Pancreas (tissue), 10 donors: ENCODE measurements at regions not wholly inside any gene's neighbourhood (a gene's known extent, or its start where the extent isn't known, plus 50 kb on each side); places are given as distances from the start of the nearest gene placed in this dataset.

ENCODE experiments used
- ATAC-seq, 4 donors: fragments of 200-7000 bp; cut with Tn5 transposase; one replicate each; pipeline versions ENCODE4 v1.8.0 to v1.9.1; 2020; ENCODE audit warnings: mild to moderate bottlenecking in 4 of 4, moderate library complexity in 4 of 4
- DNase-seq, 6 donors: peaks; one replicate each; pipeline ENCODE4 v3.0.0-alpha.2; 2020
- FAIRE-seq: peaks from 2 replicates; lab custom pipeline; 2012; peaks lifted over from hg19 to GRCh38; lab: Jason Lieb, UNC
- H3K27ac ChIP-seq, 4 donors: fragments of 200-600 bp; sonication (generic); 1 replicate in 3 of 4; 2 replicates in 1 of 4; pipeline versions ENCODE4 v1.5.0 to v1.8.0; 2020
- H3K27me3 ChIP-seq, 4 donors: fragments of 200-600 bp; one replicate each; pipeline ENCODE4 v1.8.0; 2021
- H3K36me3 ChIP-seq, 3 donors: fragments of 200-600 bp; sonication (generic) in 1 of 3; one replicate each; pipeline versions ENCODE4 v1.5.0 to v1.8.0; 2020 to 2021
- H3K4me1 ChIP-seq, 3 donors: fragments of 200-600 bp; one replicate each; pipeline ENCODE4 v1.8.0; 2021
- H3K4me3 ChIP-seq, 4 donors: fragments of 200-600 bp; sonication (generic) in 2 of 4; one replicate each; pipeline versions ENCODE4 v1.5.0 to v1.8.0; 2020 to 2021
- H3K9me3 ChIP-seq, 4 donors: fragments of 200-600 bp; one replicate each; pipeline ENCODE4 v1.8.0; 2021
- WGBS, 2 donors: extraction: QIAGEN DNeasy Blood & Tissue Kit; methylation state at CpG; one replicate each; pipeline ENCODE4 v1.1.7; 2013; 5-methylcytosine and 5-hydroxymethylcytosine counted together
- intact Hi-C, 3 donors: fragments of 100-400 bp; cut with DNase I; formaldehyde crosslinking; loops; one replicate each; pipeline versions ENCODE4 v1.11.1 to v1.14.2; 2022
- TF ChIP-seq, protein P1 (sequence below), 4 donors: fragments of 200-600 bp; sonication (generic) in 3 of 4; IDR thresholded peaks; one replicate each; pipeline versions ENCODE4 v1.5.0 to v1.8.0; 2021; ENCODE audit warnings: antibody characterized with exemption in 4 of 4
- donor health status: healthy with polysubstance abuse.
- donor health status: DM: no; HTN: no; CAD: no; lungs with moderate emphysema.
- donor health status: DM: no; HTN: no; CAD: no.
- donor health status: control.
- donor health status: control.
- donor health status: Bipolar disorder and iron deficiency.
- donor health status: DM: yes; HTN: yes; CAD: no.
- donor health status: DM: no; HTN: no; CAD: no.
- donor health status: DM: no; HTN: no; CAD: no.
- donor health status: DM: yes; HTN: yes; CAD: no.

DNA sequence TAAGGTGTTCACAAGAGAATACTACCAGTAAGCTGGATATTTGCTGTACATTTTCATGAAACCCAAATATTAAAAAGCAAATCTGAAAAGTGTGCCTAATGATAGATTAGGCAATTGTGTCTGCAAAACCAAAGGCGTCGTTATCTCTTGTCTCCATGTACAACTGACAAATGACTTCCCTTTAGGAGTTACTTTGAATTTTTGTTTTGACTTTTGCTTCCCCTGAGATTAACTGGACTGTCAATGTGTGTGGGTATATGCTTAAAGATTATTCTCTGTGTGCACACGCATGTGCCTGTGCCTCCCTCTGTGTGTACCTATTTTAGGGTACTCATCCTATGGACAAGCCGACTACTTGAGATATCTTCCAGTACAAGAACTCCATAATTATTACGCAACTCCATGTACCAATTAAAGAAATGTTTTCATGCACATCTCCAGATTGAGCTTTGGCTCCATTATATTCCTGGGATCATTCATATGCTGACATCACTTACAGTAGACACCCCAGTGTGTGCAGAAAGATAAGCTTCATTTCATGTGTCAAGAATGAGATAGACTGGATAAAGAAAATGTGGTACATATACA lies 431.2 kb upstream of the ADAMTS9 start:
- no peaks in the 10 kb centered on the region for H3K9me3 ChIP-seq
- H3K27ac ChIP-seq, result no peak overlapping the region
- WGBS, 2 donors, result 82 to 88% methylated on average over 5 of the region's 5 CpGs
- intact Hi-C loops, result no loop called here
- FAIRE-seq (no peak), DNase-seq (no peak), ATAC-seq (no peak)
- H3K36me3 ChIP-seq, result no peaks in the 10 kb centered on the region
- no peaks in the 10 kb centered on the region for H3K4me1 ChIP-seq
- no peaks in the 10 kb centered on the region for H3K27me3 ChIP-seq
- TF ChIP-seq, protein P1, sequence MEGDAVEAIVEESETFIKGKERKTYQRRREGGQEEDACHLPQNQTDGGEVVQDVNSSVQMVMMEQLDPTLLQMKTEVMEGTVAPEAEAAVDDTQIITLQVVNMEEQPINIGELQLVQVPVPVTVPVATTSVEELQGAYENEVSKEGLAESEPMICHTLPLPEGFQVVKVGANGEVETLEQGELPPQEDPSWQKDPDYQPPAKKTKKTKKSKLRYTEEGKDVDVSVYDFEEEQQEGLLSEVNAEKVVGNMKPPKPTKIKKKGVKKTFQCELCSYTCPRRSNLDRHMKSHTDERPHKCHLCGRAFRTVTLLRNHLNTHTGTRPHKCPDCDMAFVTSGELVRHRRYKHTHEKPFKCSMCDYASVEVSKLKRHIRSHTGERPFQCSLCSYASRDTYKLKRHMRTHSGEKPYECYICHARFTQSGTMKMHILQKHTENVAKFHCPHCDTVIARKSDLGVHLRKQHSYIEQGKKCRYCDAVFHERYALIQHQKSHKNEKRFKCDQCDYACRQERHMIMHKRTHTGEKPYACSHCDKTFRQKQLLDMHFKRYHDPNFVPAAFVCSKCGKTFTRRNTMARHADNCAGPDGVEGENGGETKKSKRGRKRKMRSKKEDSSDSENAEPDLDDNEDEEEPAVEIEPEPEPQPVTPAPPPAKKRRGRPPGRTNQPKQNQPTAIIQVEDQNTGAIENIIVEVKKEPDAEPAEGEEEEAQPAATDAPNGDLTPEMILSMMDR (IDR thresholded peaks at IDR 0.05), result no peak
- H3K4me3 ChIP-seq, result no peak overlapping the region

DNA sequence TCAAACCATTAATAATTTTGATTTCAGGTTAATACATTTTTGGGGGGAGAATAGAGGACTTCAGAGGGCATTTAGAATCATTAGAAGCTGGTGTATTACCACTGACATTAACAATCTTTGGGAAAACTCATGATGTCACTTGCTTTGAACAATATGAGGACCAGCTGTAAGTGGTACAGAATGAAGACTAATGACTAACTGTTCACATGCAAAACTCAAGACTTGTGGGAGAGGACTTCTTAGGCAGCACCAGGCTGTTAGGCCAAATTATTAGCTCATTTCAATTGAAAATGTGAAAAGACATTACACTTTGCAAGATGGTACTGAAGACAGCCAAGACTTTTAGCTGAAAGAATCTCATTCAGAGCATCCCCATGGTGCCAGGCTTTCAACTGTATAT lies 426.2 kb upstream of the ADAMTS9 start:
- no peaks in the 10 kb centered on the region for H3K36me3 ChIP-seq
- intact Hi-C loops, result no loop called here
- no peaks in the 10 kb centered on the region for H3K4me1 ChIP-seq
- DNase-seq (no peak), FAIRE-seq (peak; percentile 32), ATAC-seq (no peak)
- no peaks in the 10 kb centered on the region for H3K9me3 ChIP-seq
- no peak overlapping the region for H3K4me3 ChIP-seq
- TF ChIP-seq, protein P1 (IDR thresholded peaks at IDR 0.05), result no peak
- H3K27me3 ChIP-seq, result no peaks in the 10 kb centered on the region
- H3K27ac ChIP-seq, result no peak overlapping the region

DNA sequence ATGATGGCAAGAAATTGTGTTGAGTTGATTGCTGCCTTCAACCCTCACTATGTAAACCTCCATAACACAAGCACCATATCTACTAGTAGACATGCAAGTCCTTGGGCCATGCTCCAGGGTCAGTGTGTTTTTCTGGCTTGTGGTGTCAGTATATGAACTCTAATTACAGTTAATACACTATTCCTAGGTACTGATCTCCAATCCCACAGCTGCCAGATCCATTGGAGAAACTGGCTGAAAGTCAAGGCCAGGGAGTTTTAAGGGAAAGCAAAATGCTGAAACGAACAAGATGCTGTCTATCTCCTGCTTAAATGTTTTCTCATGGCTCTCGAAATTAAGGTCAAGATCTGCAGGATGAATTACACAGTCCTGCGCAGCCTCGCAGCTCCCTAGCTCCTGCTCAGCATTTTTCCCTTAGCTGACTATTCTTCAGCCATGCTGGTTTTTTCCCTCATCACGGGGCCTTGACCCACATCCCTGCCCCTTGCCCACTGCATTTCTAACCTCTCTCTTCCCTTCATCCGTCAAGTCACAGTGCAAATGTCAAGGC lies 425.0 kb upstream of the ADAMTS9 start:
- intact Hi-C loops, result no loop called here
- 71 to 73% methylated on average over 6 of the region's 6 CpGs for WGBS, 2 donors
- no peaks in the 10 kb centered on the region for H3K9me3 ChIP-seq
- TF ChIP-seq, protein P1 (IDR thresholded peaks at IDR 0.05), result no peak
- no peaks in the 10 kb centered on the region for H3K36me3 ChIP-seq
- no peak for DNase-seq
- no peak overlapping the region for H3K4me3 ChIP-seq
- H3K27ac ChIP-seq, result no peak overlapping the region
- no peak for ATAC-seq
- FAIRE-seq, result no peak
- H3K4me1 ChIP-seq, result no peaks in the 10 kb centered on the region
- no peaks in the 10 kb centered on the region for H3K27me3 ChIP-seq

DNA sequence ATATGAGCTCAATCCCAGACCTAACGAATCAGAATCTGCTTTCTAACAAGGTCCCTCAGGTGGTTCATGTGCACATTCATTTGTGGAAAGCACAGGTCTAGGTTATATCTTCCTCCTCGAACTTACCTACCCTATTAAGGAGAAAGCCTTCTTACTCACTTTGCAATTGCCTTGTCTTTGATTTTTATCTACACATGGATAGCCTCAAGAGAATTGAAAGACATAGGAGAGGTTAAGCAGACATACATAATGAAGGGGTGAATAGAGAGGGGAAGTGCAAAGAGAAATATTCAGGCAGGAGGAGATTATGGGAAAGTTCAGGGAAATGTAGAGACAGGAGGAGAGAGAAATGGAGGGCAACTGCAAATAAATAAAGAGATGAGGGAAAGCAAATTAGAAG lies 422.9 kb upstream of the ADAMTS9 start:
- Histone ChIP-seq H3K27me3 (no peaks in the 10 kb centered on the region), H3K4me1 (no peaks in the 10 kb centered on the region), H3K27ac (no peak overlapping the region), H3K4me3 (no peak overlapping the region), H3K36me3 (no peaks in the 10 kb centered on the region), H3K9me3 (no peaks in the 10 kb centered on the region)
- DNase-seq, result no peak
- no peak for FAIRE-seq
- no peak for ATAC-seq
- intact Hi-C loops, result no loop called here
- TF ChIP-seq, protein P1 (IDR thresholded peaks at IDR 0.05), result no peak
- WGBS, 2 donors, result 76 to 86% methylated on average over 2 of the region's 2 CpGs

DNA sequence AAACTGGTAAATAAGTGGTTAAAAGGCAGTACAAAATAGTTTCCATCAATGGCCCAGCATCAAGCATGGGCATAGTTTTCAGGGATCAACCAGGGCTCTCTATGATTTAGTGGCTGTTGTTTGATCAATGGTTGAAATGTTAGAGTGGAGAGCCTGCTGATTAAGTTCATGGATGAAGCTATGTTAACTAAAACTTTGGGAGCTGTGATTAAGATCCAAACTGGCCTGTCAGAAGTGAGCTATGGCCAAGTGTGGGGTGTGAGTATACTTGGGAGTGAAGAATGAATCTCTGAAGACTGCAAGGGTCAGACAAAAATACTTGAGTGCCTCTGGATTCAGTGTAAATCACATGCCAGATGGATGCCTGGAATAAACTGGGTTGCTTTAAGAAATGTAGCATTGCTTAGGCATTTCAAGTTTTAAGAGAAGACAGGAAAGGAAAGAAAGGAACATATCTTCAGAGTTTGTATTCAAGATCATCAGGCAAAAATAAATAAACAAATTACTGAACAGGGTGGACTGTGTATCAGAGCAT lies 422.2 kb upstream of the ADAMTS9 start:
- H3K9me3 ChIP-seq, result no peaks in the 10 kb centered on the region
- ATAC-seq, result no peak
- FAIRE-seq, result no peak
- no peaks in the 10 kb centered on the region for H3K36me3 ChIP-seq
- no peak overlapping the region for H3K27ac ChIP-seq
- H3K4me3 ChIP-seq, result no peak overlapping the region
- intact Hi-C loops, result no loop called here
- H3K4me1 ChIP-seq, result no peaks in the 10 kb centered on the region
- TF ChIP-seq, protein P1 (IDR thresholded peaks at IDR 0.05), result no peak
- no peaks in the 10 kb centered on the region for H3K27me3 ChIP-seq
- DNase-seq, result no peak
